Large intestine (tissue), 3 donors: ENCODE measurements at regions not wholly inside any gene's neighbourhood (a gene's known extent, or its start where the extent isn't known, plus 50 kb on each side); places are given as distances from the start of the nearest gene placed in this dataset.

Experiments used
- DNase-seq, 2 donors: peaks; one replicate each; pipeline versions ENCODE4 v3.0.0 to v3.0.0-alpha.2; 2013
- H3K27ac ChIP-seq: one replicate; pipeline ENCODE4 v1.5.1; 2013; ENCODE audit warnings: low read length
- H3K27me3 ChIP-seq: 2 replicates; pipeline ENCODE4 v1.6.1; 2013; ENCODE audit warnings: low read length; ENCODE audit not compliant: control insufficient read depth, insufficient read depth
- H3K36me3 ChIP-seq: 2 replicates; pipeline ENCODE4 v1.6.1; 2013; ENCODE audit warnings: low read length; ENCODE audit not compliant: control insufficient read depth, insufficient read depth
- H3K4me1 ChIP-seq: one replicate; pipeline ENCODE4 v1.6.1; 2013; ENCODE audit warnings: low read length; ENCODE audit not compliant: control insufficient read depth, insufficient read depth
- H3K4me3 ChIP-seq: one replicate; pipeline ENCODE4 v1.5.1; 2013; ENCODE audit warnings: low read length
- H3K9me3 ChIP-seq: one replicate; pipeline ENCODE4 v1.6.1; 2013; ENCODE audit warnings: mild to moderate bottlenecking, low read depth, low read length, moderate library complexity; ENCODE audit not compliant: control insufficient read depth
- WGBS: methylation state at CpG from one replicate; pipeline ENCODE4 v1.1.5; 2013; ENCODE audit warnings: low lambda C conversion rate; ENCODE audit not compliant: insufficient coverage; 5-methylcytosine and 5-hydroxymethylcytosine counted together

- Histone ChIP-seq H3K27ac (no peak overlapping the region), H3K9me3 (peaks cover 3% of the 10 kb centered on the region), H3K4me3 (no peak overlapping the region), H3K4me1 (no peaks in the 10 kb centered on the region), H3K27me3 (peaks cover 3% of the 10 kb centered on the region), H3K36me3 (no peaks in the 10 kb centered on the region)
- no peak for DNase-seq
- WGBS: no CpG with 5 or more reads among the region's 8 CpGs
These were observed 145.9 kb downstream of the CARTPT start for GRCh38 chr5:71864730-71865601.

- H3K27ac ChIP-seq: no peak overlapping the region
- H3K4me3 ChIP-seq: no peak overlapping the region
- no peaks in the 10 kb centered on the region for H3K4me1 ChIP-seq
- no peaks in the 10 kb centered on the region for H3K36me3 ChIP-seq
- peaks cover 2% of the 10 kb centered on the region for H3K27me3 ChIP-seq
- WGBS: no CpG with 5 or more reads among the region's 3 CpGs
- peaks cover 3% of the 10 kb centered on the region for H3K9me3 ChIP-seq
- no peak for DNase-seq
These were observed 146.7 kb downstream of the CARTPT start for GRCh38 chr5:71865665-71866320.

GRCh38 chr5:71872311-71872864 is 153.3 kb downstream of the CARTPT start:
- Histone ChIP-seq H3K27me3 (no peaks in the 10 kb centered on the region), H3K4me1 (no peaks in the 10 kb centered on the region), H3K4me3 (no peak overlapping the region), H3K36me3 (no peaks in the 10 kb centered on the region), H3K27ac (no peak overlapping the region), H3K9me3 (no peaks in the 10 kb centered on the region)
- DNase-seq: no peak
- no CpG with 5 or more reads among the region's 6 CpGs for WGBS

- H3K4me1 ChIP-seq: no peaks in the 10 kb centered on the region
- no peaks in the 10 kb centered on the region for H3K27me3 ChIP-seq
- no peaks in the 10 kb centered on the region for H3K36me3 ChIP-seq
- H3K9me3 ChIP-seq: no peaks in the 10 kb centered on the region
- DNase-seq: no peak
- H3K27ac ChIP-seq: no peak overlapping the region
- WGBS: no CpG with 5 or more reads among the region's 1 CpG
- no peak overlapping the region for H3K4me3 ChIP-seq
These were observed 154.1 kb downstream of the CARTPT start for GRCh38 chr5:71873191-71873591.

GRCh38 chr5:71874521-71874920 is 155.4 kb downstream of the CARTPT start:
- no CpG with 5 or more reads among the region's 2 CpGs for WGBS
- no peak overlapping the region for H3K4me3 ChIP-seq
- no peaks in the 10 kb centered on the region for H3K36me3 ChIP-seq
- H3K27ac ChIP-seq: no peak overlapping the region
- H3K4me1 ChIP-seq: no peaks in the 10 kb centered on the region
- DNase-seq: no peak
- H3K9me3 ChIP-seq: no peaks in the 10 kb centered on the region
- no peaks in the 10 kb centered on the region for H3K27me3 ChIP-seq

- H3K36me3 ChIP-seq: no peaks in the 10 kb centered on the region
- H3K27me3 ChIP-seq: peaks cover 11% of the 10 kb centered on the region
- WGBS: no CpG with 5 or more reads among the region's 1 CpG
- H3K27ac ChIP-seq: no peak overlapping the region
- no peaks in the 10 kb centered on the region for H3K9me3 ChIP-seq
- no peak for DNase-seq
- H3K4me3 ChIP-seq: no peak overlapping the region
- H3K4me1 ChIP-seq: no peaks in the 10 kb centered on the region
These were observed 158.4 kb downstream of the CARTPT start for GRCh38 chr5:71877511-71877910.

GRCh38 chr5:71880536-71880935 is 161.5 kb downstream of the CARTPT start:
- H3K27ac ChIP-seq: no peak overlapping the region

GRCh38 chr5:71882826-71883741 is 164.0 kb downstream of the CARTPT start:
- no CpG with 5 or more reads among the region's 10 CpGs for WGBS
- peaks cover 11% of the 10 kb centered on the region for H3K27me3 ChIP-seq
- H3K36me3 ChIP-seq: no peaks in the 10 kb centered on the region
- DNase-seq: no peak
- H3K27ac ChIP-seq: no peak overlapping the region
- no peak overlapping the region for H3K4me3 ChIP-seq
- no peaks in the 10 kb centered on the region for H3K4me1 ChIP-seq
- no peaks in the 10 kb centered on the region for H3K9me3 ChIP-seq

More at GRCh38 chr5:71880536-71880935, 161.5 kb downstream of the CARTPT start:
- Histone ChIP-seq H3K36me3 (no peaks in the 10 kb centered on the region), H3K4me3 (no peak overlapping the region), H3K27me3 (peaks cover 11% of the 10 kb centered on the region), H3K4me1 (no peaks in the 10 kb centered on the region), H3K9me3 (no peaks in the 10 kb centered on the region)
- no peak for DNase-seq
- no CpG with 5 or more reads among the region's 5 CpGs for WGBS

GRCh38 chr5:71883742-71884103 is 164.6 kb downstream of the CARTPT start:
- no peaks in the 10 kb centered on the region for H3K4me1 ChIP-seq
- H3K36me3 ChIP-seq: no peaks in the 10 kb centered on the region
- WGBS: no CpG with 5 or more reads among the region's 2 CpGs
- H3K4me3 ChIP-seq: no peak overlapping the region
- no peaks in the 10 kb centered on the region for H3K9me3 ChIP-seq
- no peak overlapping the region for H3K27ac ChIP-seq
- DNase-seq: no peak
- H3K27me3 ChIP-seq: peaks cover 12% of the 10 kb centered on the region

GRCh38 chr5:71884926-71885325 is 165.9 kb downstream of the CARTPT start:
- H3K4me1 ChIP-seq: no peaks in the 10 kb centered on the region
- H3K36me3 ChIP-seq: no peaks in the 10 kb centered on the region
- no peak overlapping the region for H3K27ac ChIP-seq
- no peaks in the 10 kb centered on the region for H3K9me3 ChIP-seq
- H3K4me3 ChIP-seq: no peak overlapping the region
- peaks cover 13% of the 10 kb centered on the region for H3K27me3 ChIP-seq
- DNase-seq: no peak
